OCI-LY1 (cell line): ENCODE measurements at regions not wholly inside any gene's neighbourhood (a gene's known extent, or its start where the extent isn't known, plus 50 kb on each side); places are given as distances from the start of the nearest gene placed in this dataset.

ENCODE experiments used
- H2AFZ ChIP-seq: fragments of 200-600 bp; sonication (generic), shearing (Covaris generic); 2 replicates; pipeline ENCODE4 v1.6.0; 2014; ENCODE audit warnings: antibody characterized with exemption, mild to moderate bottlenecking, low read length
- H3F3A ChIP-seq: fragments of 200-600 bp; sonication (generic), shearing (Covaris generic); 2 replicates; pipeline ENCODE4 v1.6.0; 2014; ENCODE audit warnings: mild to moderate bottlenecking, antibody characterized with exemption, low read length, moderate library complexity; ENCODE audit not compliant: insufficient read depth
- H3K27ac ChIP-seq: fragments of 200-600 bp; sonication (generic); 2 replicates; pipeline ENCODE4 v1.5.1; 2014; ENCODE audit warnings: low read length, mixed run types, mild to moderate bottlenecking, low read depth; ENCODE audit not compliant: poor library complexity, severe bottlenecking
- H3K27me3 ChIP-seq: fragments of 200-600 bp; sonication (generic); 2 replicates; pipeline ENCODE4 v1.6.0; 2014; ENCODE audit warnings: antibody characterized with exemption, mild to moderate bottlenecking, low read length, moderate library complexity; ENCODE audit not compliant: insufficient read depth
- H3K36me3 ChIP-seq: fragments of 200-600 bp; sonication (generic); 2 replicates; pipeline ENCODE4 v1.6.1; 2014; ENCODE audit warnings: mild to moderate bottlenecking, antibody characterized with exemption, low read length, moderate library complexity, mixed read lengths; ENCODE audit not compliant: insufficient read depth
- H3K4me1 ChIP-seq: fragments of 200-600 bp; sonication (generic); 2 replicates; pipeline ENCODE4 v1.5.1; 2014; ENCODE audit warnings: mild to moderate bottlenecking, low read length, moderate library complexity; ENCODE audit not compliant: insufficient read depth, severe bottlenecking
- H3K4me2 ChIP-seq: fragments of 200-600 bp; sonication (generic), shearing (Covaris generic); 2 replicates; pipeline ENCODE4 v1.6.1; 2014; ENCODE audit warnings: low read length
- H3K4me3 ChIP-seq: fragments of 200-600 bp; sonication (generic); 2 replicates; pipeline ENCODE4 v1.5.1; 2014; ENCODE audit warnings: low read length, low read depth, mild to moderate bottlenecking, mixed read lengths; ENCODE audit not compliant: poor library complexity, severe bottlenecking
- H3K79me2 ChIP-seq: fragments of 200-600 bp; shearing (Covaris generic); 2 replicates; pipeline ENCODE4 v1.6.1; 2016; ENCODE audit warnings: mixed run types, low read length, mixed read lengths; ENCODE audit not compliant: insufficient read depth
- H3K9ac ChIP-seq: fragments of 200-600 bp; sonication (generic), shearing (Covaris generic); 2 replicates; pipeline ENCODE4 v1.6.1; 2014; ENCODE audit warnings: mild to moderate bottlenecking, low read length, mixed read lengths
- H3K9me2 ChIP-seq: fragments of 200-600 bp; sonication (generic), shearing (Covaris generic); 2 replicates; pipeline ENCODE4 v1.6.1; 2014; ENCODE audit warnings: low read depth, mild to moderate bottlenecking, low read length, mixed read lengths
- H3K9me3 ChIP-seq: fragments of 200-600 bp; shearing (Covaris generic); 2 replicates; pipeline ENCODE4 v1.6.1; 2014; ENCODE audit warnings: low read length, mixed read lengths
- H4K20me1 ChIP-seq: fragments of 200-600 bp; sonication (generic), shearing (Covaris generic); 2 replicates; pipeline ENCODE4 v1.6.0; 2016; ENCODE audit warnings: mild to moderate bottlenecking, low read length; ENCODE audit not compliant: insufficient read depth
- EZH2 ChIP-seq: fragments of 200-600 bp; sonication (generic), shearing (Covaris generic); IDR thresholded peaks from 2 replicates; pipeline ENCODE4 v1.8.0; 2017; ENCODE audit warnings: borderline replicate concordance, mixed run types, mild to moderate bottlenecking, antibody characterized with exemption, low read length, moderate library complexity, mixed read lengths
- TF ChIP-seq, protein P1 (sequence below): fragments of 200-600 bp; sonication (generic), shearing (Covaris generic); IDR thresholded peaks from 2 replicates; pipeline ENCODE4 v1.5.1; 2017; ENCODE audit warnings: mild to moderate bottlenecking, antibody characterized with exemption, low read length, moderate library complexity, mixed read lengths

DNA sequence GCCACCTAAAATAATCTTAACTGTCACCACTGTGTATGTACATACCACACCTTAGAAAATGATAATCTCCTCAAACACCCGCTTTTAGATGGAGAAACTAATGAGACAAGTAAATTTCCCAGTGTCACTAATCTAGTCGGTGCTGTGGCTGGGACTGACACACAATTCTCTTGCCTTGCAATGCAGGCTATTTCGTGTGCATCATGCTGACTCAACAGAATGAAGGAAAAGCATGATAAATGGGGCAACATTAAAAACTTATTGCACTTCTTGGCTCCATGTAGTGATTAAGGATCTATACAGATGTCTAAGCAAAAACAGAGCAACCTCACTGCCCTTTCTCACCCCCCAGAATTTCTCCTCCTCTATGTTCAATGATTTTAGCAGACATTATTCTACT, 677.9 kb downstream of the DTWD2 start:
- H3K9me3 ChIP-seq, result no peaks in the 10 kb centered on the region

DNA sequence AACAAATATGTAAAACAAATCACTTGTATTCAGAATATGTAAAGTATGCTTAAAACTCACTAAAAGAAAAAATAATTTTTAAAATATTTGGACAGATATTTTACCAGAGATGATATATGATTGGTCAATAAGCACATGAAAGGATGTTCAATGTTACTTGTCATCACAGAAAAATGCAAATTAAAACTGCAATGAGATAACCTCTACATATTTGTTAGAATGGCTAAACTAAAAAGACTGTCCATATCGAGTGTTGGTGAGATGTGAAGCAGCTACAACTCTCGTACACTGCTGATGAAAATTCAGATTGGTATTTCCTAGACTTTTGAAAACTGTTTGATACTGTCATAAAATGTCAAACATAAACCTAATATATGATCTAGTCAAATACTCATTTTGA, 685.1 kb downstream of the DTWD2 start:
- Histone ChIP-seq H3K79me2 (no peaks in the 10 kb centered on the region), H3K4me3 (no peak overlapping the region), H3K9me2 (no peaks in the 10 kb centered on the region), H3F3A (no peaks in the 10 kb centered on the region), H4K20me1 (no peaks in the 10 kb centered on the region), H3K4me1 (no peaks in the 10 kb centered on the region), H3K27me3 (no peaks in the 10 kb centered on the region), H3K27ac (no peak overlapping the region), H3K4me2 (no peak overlapping the region), H2AFZ (no peak overlapping the region), H3K36me3 (no peaks in the 10 kb centered on the region), H3K9ac (no peak overlapping the region), H3K9me3 (no peaks in the 10 kb centered on the region)
- TF ChIP-seq, protein P1, sequence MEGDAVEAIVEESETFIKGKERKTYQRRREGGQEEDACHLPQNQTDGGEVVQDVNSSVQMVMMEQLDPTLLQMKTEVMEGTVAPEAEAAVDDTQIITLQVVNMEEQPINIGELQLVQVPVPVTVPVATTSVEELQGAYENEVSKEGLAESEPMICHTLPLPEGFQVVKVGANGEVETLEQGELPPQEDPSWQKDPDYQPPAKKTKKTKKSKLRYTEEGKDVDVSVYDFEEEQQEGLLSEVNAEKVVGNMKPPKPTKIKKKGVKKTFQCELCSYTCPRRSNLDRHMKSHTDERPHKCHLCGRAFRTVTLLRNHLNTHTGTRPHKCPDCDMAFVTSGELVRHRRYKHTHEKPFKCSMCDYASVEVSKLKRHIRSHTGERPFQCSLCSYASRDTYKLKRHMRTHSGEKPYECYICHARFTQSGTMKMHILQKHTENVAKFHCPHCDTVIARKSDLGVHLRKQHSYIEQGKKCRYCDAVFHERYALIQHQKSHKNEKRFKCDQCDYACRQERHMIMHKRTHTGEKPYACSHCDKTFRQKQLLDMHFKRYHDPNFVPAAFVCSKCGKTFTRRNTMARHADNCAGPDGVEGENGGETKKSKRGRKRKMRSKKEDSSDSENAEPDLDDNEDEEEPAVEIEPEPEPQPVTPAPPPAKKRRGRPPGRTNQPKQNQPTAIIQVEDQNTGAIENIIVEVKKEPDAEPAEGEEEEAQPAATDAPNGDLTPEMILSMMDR, result no peak

More for the DNA sequence above, 677.9 kb downstream of the DTWD2 start:
- Histone ChIP-seq H3F3A (no peaks in the 10 kb centered on the region), H3K9me2 (no peaks in the 10 kb centered on the region), H3K27ac (no peak overlapping the region), H3K4me3 (no peak overlapping the region), H3K4me1 (no peaks in the 10 kb centered on the region), H3K79me2 (no peaks in the 10 kb centered on the region), H3K9ac (no peak overlapping the region), H3K36me3 (no peaks in the 10 kb centered on the region), H3K4me2 (no peak overlapping the region), H2AFZ (no peak overlapping the region), H3K27me3 (no peaks in the 10 kb centered on the region), H4K20me1 (no peaks in the 10 kb centered on the region)
- TF ChIP-seq, protein P1, result no peak
- TF ChIP-seq EZH2, result no peak

DNA sequence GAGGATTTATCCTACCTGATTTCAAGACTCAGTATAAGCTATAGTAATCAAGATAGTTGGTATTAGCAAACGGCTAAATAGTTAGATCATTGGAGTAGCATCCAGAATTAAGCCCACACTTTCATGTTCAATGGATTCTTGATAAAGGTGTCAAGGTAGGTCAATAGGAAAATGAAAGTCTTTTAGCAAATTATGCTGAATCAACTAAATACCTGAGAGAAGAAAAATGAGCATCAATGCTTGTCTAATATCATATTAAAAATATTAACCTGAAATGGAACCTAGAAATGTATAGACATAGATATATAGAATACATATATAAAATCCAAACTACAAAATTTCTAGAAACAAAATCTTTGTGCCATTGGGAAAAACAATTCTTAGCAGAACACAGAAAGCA, 685.6 kb downstream of the DTWD2 start:
- no peaks in the 10 kb centered on the region for H3K79me2 ChIP-seq

More for the DNA sequence above, 685.6 kb downstream of the DTWD2 start:
- H3K9ac ChIP-seq, result no peak overlapping the region
- no peaks in the 10 kb centered on the region for H4K20me1 ChIP-seq
- H3K36me3 ChIP-seq, result no peaks in the 10 kb centered on the region
- no peaks in the 10 kb centered on the region for H3K9me2 ChIP-seq
- H2AFZ ChIP-seq, result no peak overlapping the region
- H3F3A ChIP-seq, result no peaks in the 10 kb centered on the region
- H3K27ac ChIP-seq, result no peak overlapping the region
- TF ChIP-seq EZH2, result no peak
- TF ChIP-seq, protein P1, result no peak
- H3K4me3 ChIP-seq, result no peak overlapping the region
- no peak overlapping the region for H3K4me2 ChIP-seq
- no peaks in the 10 kb centered on the region for H3K9me3 ChIP-seq
- H3K4me1 ChIP-seq, result no peaks in the 10 kb centered on the region
- no peaks in the 10 kb centered on the region for H3K27me3 ChIP-seq
